GM21390 (cell line): ENCODE measurements at regions not wholly inside any gene's neighbourhood (a gene's known extent, or its start where the extent isn't known, plus 50 kb on each side); places are given as distances from the start of the nearest gene placed in this dataset.

Experiments used
- ATAC-seq: cut with Tn5 transposase; IDR thresholded peaks from one replicate; pipeline ENCODE4 v1.9.1; 2021; ENCODE audit not compliant: unreplicated experiment

DNA sequence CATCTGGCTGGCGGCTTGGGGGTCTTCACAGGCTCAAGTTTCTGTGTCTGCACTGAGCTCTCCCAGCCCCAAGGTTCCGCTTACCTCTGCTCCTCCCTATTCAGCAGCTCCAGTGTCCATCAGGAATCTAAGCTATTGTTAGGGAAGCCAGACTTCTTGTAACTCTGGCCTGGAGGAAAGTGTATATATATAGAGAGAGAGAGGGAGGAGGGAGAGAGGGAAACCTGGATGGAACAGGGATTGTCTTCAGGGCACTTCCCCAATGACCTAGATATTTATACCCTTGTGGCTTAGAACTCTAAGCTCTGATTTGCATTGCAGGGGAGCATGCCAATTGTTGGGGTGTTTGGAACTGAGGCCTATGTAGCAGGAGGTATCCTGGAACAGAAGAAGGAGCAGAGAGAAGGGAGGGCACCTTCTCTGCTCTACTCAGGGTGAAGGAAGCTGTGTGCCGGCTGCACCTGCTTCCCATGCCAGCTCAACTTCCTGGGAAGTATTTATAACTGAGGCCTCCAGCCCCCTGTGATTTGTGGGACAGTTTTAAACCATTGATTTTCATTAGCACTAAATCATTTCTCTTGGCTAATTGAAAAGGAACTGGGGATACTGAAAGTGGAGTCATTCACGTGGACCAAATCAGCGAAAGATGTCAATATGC, 70.9 kb downstream of the NAV1 start:
- ATAC-seq, result no peak

- no peak for ATAC-seq
Observed at GRCh38 chr1:201610858-201611257, 71.9 kb downstream of the NAV1 start.

DNA sequence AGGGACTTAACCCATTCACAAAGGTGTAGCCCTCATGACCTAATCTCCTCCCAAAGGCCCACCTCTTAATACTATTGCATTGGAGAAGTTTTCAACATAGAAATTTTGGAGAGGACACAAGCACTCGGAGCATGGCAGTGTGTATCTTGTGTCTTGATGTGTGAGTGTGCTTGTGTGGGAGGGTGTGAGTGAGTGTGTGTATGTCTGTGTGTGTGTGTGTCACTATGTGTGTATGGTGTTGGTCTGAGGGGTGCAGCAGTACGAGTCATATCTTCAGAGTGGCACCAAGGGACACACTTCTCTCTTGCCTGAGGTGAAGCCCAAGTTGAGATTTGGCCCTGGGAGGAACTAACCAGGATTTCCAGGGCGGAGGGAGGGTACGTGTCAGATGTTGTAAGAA, 73.7 kb downstream of the NAV1 start:
- ATAC-seq, result no peak

GRCh38 chr1:201614262-201615015, 75.5 kb downstream of the NAV1 start:
- ATAC-seq, result no peak

DNA sequence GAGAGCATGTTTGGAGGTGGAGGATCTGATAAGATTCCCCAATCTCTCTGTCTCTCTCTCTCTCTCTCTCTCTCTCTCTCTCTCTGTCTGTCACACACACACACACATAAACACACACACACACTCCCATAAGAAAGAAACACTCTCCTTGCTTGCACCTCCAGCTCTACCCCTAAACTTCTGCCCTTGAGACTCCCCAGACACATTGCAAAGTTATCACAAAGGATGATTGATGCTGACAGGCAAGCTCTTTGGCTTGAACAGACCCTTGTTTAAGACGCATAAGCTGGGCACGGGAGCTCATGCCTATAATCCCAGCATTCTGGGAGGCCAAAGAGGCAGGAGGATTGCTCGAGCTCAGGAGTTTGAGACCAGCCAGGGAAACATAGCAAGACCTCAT, 78.2 kb downstream of the NAV1 start:
- ATAC-seq, result no peak

GRCh38 chr1:201618389-201618788, 79.5 kb downstream of the NAV1 start:
- no peak for ATAC-seq

DNA sequence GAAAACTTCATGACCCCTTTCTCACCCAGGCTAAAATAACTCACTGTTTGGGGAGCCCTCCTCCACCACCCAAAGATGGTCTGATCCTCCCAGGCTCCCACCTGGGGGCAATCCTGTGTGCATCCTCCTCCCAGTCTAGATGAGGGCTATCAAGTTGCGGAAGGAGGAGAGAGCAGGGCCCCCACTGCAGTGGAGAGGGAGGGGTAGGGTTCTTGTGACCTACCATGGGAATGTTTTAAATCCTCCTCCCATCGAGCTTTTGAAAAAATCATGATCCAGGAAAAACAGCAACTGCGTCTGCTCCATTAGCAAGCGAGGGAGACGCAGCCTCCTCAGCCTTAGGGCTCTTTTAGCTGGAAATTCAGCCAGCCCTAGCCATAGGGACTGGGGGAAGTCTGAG, 80.0 kb downstream of the NAV1 start:
- ATAC-seq, result no peak

DNA sequence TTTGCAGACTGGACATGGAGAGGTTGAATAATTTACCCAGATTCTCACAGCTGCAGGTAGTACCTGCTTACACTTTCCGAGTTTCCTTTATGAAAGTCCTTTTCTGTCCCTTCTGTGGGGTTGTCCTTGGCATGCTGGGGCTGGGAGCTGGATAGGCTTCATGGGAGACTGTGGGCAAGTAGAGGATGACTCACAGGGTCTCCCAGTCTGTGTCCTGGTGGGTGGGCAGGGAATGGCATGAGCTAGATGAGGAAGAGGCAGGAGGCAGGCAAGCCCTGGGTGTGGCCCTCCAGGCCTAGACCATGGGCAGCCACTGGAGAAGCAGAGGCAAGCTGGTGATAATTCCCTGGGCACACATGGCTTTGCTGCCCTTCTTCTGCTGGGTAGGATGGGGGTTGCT, 80.6 kb downstream of the NAV1 start:
- ATAC-seq, result no peak

- no peak for ATAC-seq
Observed at GRCh38 chr1:201622353-201622752, 83.4 kb downstream of the NAV1 start.

DNA sequence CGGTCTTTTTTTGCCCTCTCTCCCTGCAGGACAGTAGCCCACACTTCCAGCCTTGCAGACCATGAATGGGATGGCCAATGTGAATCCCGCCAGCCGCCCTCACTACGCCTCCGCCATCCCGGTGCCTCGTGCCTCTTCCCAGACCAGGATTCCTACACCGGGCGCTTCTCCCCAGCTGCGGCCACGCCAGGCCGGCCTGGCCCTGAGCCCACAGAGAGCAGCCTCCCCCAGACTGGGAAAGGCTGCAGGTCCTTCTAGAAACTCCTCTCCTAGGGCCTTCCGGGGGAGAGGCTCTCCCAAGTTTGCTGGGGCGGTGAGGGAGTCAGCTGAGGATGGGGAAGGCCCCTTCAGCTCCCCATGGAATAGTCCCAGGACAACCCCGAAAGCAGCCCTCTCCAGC, 83.9 kb downstream of the NAV1 start:
- no peak for ATAC-seq

- ATAC-seq, result no peak
Observed at GRCh38 chr1:201624741-201625225, 85.9 kb downstream of the NAV1 start.

- no peak for ATAC-seq
Observed at GRCh38 chr1:201625226-201625761, 86.4 kb downstream of the NAV1 start.

- ATAC-seq, result no peak
Observed at GRCh38 chr1:201625851-201626251, 86.9 kb downstream of the NAV1 start.

GRCh38 chr1:201626629-201627275, 87.8 kb downstream of the NAV1 start:
- no peak for ATAC-seq

DNA sequence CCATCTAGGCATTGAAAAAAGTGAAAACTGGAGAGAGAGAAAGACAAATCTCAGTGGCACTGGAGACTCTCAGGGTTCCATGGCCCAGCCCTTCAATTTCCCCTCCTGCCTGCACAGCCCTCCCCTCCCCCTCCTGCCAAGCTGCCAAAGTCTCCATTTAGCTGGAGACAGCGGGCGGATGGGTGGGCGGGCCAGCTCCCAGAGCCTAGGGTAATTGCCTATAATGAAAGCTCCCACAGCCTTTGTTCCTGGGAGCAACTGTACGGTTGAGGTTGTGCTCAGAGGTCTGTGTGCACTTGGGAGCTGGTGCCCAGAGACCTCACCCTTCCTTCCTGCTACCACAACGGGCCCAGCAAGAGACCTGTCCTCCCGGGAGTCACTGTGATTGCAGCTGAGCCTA, 89.6 kb downstream of the NAV1 start:
- ATAC-seq, result no peak

GRCh38 chr1:201630582-201630981, 91.7 kb downstream of the NAV1 start:
- no peak for ATAC-seq

GRCh38 chr1:201631037-201631436, 92.1 kb downstream of the NAV1 start:
- no peak for ATAC-seq

DNA sequence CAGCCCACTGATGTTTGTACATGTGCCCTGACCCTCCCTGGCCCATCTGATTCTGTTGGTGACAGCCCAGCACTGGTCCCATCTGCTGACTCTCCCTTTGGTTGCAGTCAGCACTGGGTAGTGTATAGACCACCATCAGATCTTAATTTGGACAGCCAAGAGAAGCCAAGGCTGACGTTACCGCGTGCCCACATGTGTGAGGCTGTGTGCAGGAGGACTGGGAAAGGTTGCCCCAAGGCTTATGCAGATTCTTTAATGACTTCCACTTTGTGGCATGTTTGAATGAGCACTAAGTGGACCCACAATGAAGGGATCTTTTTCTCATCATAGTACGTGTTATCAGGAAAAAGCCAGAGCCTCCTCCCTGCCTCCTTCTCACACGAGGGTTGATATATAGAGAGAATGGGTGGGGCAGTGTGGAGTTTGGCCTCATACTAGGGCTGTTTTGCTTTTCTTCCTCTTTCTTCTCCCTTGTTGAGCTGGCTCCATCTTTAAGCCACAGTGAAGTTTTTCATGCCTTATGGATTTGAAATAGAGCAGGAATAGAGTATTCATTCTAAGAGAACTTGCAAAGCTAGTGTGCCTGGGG, 93.5 kb downstream of the NAV1 start:
- no peak for ATAC-seq

DNA sequence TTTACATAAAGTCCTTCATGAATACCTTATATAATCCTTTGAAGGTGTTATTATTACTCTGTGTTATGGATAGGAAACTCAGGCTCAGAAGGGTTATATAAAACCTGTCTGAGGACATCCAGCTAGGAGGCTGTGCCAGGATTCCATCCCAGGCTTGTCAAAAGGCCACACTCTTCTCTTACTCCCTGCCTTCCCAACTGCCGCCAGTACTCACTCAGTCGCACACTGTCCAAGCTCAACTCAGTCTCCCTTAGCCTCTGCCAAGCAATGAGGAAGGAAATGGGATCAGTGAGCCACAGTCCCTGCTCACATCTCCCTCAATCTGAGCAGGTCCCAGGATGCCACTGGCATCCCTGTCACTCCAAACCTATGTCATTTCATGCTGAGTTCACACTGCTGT, 94.4 kb downstream of the NAV1 start:
- no peak for ATAC-seq

DNA sequence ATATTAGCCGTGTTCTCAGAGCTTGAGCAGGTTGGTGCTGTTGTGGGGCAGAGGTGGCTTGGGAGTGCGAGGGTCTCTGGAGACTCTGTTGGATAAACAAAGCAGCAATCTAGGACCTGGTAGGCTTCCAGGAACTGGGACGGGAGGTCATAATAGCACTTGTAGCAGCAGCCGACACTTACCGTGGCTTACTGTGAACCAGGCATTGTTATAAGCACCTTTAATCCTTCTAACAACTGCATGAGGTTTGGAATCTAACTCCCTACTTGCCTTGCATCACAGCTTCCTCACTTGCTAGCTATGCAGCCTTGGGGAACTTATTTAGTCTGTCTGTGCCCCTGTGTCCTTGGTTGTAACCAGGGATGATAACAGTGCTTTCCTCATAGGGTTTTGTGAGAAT, 94.9 kb downstream of the NAV1 start:
- no peak for ATAC-seq

DNA sequence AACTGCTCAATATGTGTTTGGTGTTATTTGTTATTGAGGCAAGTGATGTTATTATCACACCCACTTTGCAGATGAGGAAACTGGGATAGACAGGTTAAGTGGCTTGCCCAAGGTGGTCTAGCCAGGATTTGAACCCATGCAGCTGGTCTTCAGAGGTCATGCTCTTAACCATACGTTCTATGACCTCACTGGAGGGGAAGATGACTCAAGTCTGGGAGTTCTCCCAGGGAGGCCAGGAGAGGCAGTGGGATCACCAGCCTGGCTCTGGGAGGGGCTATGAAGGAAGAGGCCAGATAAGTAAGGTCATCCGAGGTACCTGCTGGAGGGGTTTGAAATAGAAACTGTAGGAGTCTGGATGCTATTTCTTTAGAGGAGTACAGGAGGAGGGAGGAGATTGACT, 95.3 kb downstream of the NAV1 start:
- no peak for ATAC-seq

DNA sequence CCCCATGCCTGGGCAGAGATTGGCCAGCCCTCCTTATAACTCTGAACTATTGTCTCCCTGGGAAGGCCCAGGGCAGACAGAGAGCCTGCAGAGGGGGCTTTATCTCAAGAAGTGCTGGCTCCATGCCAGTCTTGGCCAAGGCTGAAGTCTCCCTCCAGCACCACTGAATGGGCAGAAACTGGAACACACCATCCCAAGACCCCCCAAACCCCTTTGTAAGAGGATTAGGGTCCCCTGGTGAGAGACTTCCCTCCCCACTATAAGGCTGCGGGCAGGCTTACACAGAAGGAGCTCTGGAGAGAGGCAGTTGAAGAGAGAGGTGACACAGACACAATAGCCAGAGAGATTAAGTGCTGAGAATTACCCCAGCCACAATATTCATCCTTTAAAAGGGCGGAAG, 97.2 kb downstream of the NAV1 start:
- no peak for ATAC-seq
